Liver (tissue), 8 donors: ENCODE measurements at regions not wholly inside any gene's neighbourhood (a gene's known extent, or its start where the extent isn't known, plus 50 kb on each side); places are given as distances from the start of the nearest gene placed in this dataset.

Experiments used
- DNase-seq: peaks from one replicate; pipeline ENCODE4 v3.0.0-alpha.2; 2017; ENCODE audit warnings: low spot score
- H3K27ac ChIP-seq, 2 donors: one replicate each; pipeline ENCODE4 v1.7.0; 2013; ENCODE audit warnings: inconsistent platforms in 2 of 2, low read length in 2 of 2, control low read depth in 1 of 2, low read depth in 1 of 2, mild to moderate bottlenecking in 1 of 2
- H3K27me3 ChIP-seq, 4 donors: one replicate each; pipeline versions ENCODE4 v1.6.1 to v1.7.0; 2013; ENCODE audit warnings: low read length in 3 of 4, inconsistent platforms in 1 of 4, mild to moderate bottlenecking in 1 of 4, moderate library complexity in 1 of 4; ENCODE audit not compliant: control insufficient read depth in 4 of 4, insufficient read depth in 4 of 4
- H3K36me3 ChIP-seq, 4 donors: one replicate each; pipeline versions ENCODE4 v1.6.1 to v1.7.0; 2013; ENCODE audit warnings: low read length in 3 of 4, mild to moderate bottlenecking in 3 of 4, low read depth in 1 of 4, moderate library complexity in 1 of 4; ENCODE audit not compliant: control insufficient read depth in 4 of 4, insufficient read depth in 3 of 4
- H3K4me1 ChIP-seq, 4 donors: one replicate each; pipeline versions ENCODE4 v1.6.1 to v1.7.0; 2013; ENCODE audit warnings: low read length in 3 of 4, mild to moderate bottlenecking in 3 of 4, moderate library complexity in 1 of 4; ENCODE audit not compliant: control insufficient read depth in 4 of 4, insufficient read depth in 4 of 4
- H3K4me3 ChIP-seq, 3 donors: one replicate each; pipeline versions ENCODE4 v1.6.1 to v1.7.0; 2013; ENCODE audit warnings: low read length in 3 of 3, control low read depth in 1 of 3, low read depth in 1 of 3, mild to moderate bottlenecking in 1 of 3
- H3K9ac ChIP-seq, 2 donors: one replicate each; pipeline ENCODE4 v1.7.0; 2013; ENCODE audit warnings: low read length in 2 of 2, mild to moderate bottlenecking in 2 of 2, moderate library complexity in 2 of 2, control low read depth in 1 of 2, low read depth in 1 of 2
- H3K9me3 ChIP-seq, 4 donors: one replicate each; pipeline versions ENCODE4 v1.6.1 to v1.7.0; 2013; ENCODE audit warnings: low read length in 3 of 4; ENCODE audit not compliant: control insufficient read depth in 4 of 4
- ATF3 ChIP-seq: IDR thresholded peaks from 2 replicates; pipeline ENCODE4 v1.6.1; 2016; ENCODE audit warnings: antibody characterized with exemption
- EGR1 ChIP-seq, 2 donors: IDR thresholded peaks; 2 replicates each; pipeline ENCODE4 v1.6.1; 2016 to 2018; ENCODE audit warnings: antibody characterized with exemption in 2 of 2, low read depth in 2 of 2
- FOXA1 ChIP-seq: IDR thresholded peaks from 2 replicates; pipeline ENCODE4 v1.6.1; 2016; ENCODE audit warnings: antibody characterized with exemption
- FOXA2 ChIP-seq: IDR thresholded peaks from 2 replicates; pipeline ENCODE4 v1.6.1; 2016; ENCODE audit warnings: antibody characterized with exemption
- GABPA ChIP-seq, 2 donors: IDR thresholded peaks in 1 of 2; conservative IDR thresholded peaks in 1 of 2; 2 replicates each; pipeline ENCODE4 v1.6.1; 2016; ENCODE audit warnings: antibody characterized with exemption in 2 of 2, mild to moderate bottlenecking in 1 of 2, moderate library complexity in 1 of 2
- HNF4A ChIP-seq, 2 donors: conservative IDR thresholded peaks; 2 replicates each; pipeline ENCODE4 v1.6.1; 2016; ENCODE audit warnings: antibody characterized with exemption in 2 of 2, mild to moderate bottlenecking in 2 of 2
- HNF4G ChIP-seq: IDR thresholded peaks from 2 replicates; pipeline ENCODE4 v1.6.1; 2016; ENCODE audit warnings: antibody characterized with exemption
- JUND ChIP-seq, 2 donors: IDR thresholded peaks; 2 replicates each; pipeline ENCODE4 v1.6.1; 2016; ENCODE audit warnings: antibody characterized with exemption in 2 of 2
- MAX ChIP-seq: IDR thresholded peaks from 2 replicates; pipeline ENCODE4 v1.6.1; 2016; ENCODE audit warnings: antibody characterized with exemption
- NR2F2 ChIP-seq: IDR thresholded peaks from 2 replicates; pipeline ENCODE4 v1.6.1; 2016; ENCODE audit warnings: antibody characterized with exemption
- RAD21 ChIP-seq, 2 donors: IDR thresholded peaks; 2 replicates each; pipeline ENCODE4 v1.6.1; 2016; ENCODE audit warnings: antibody characterized with exemption in 2 of 2, mild to moderate bottlenecking in 2 of 2
- REST ChIP-seq: IDR thresholded peaks from 2 replicates; pipeline ENCODE4 v1.6.1; 2016; ENCODE audit warnings: antibody characterized with exemption, mild to moderate bottlenecking
- RXRA ChIP-seq, 2 donors: IDR thresholded peaks; 2 replicates each; pipeline ENCODE4 v1.6.1; 2017 to 2018; ENCODE audit warnings: antibody characterized with exemption in 2 of 2, mild to moderate bottlenecking in 1 of 2
- SP1 ChIP-seq: IDR thresholded peaks from 2 replicates; pipeline ENCODE4 v1.6.1; 2018; ENCODE audit warnings: antibody characterized with exemption, mild to moderate bottlenecking
- TAF1 ChIP-seq: conservative IDR thresholded peaks from 2 replicates; pipeline ENCODE4 v1.6.1; 2016; ENCODE audit warnings: antibody characterized with exemption, mild to moderate bottlenecking
- YY1 ChIP-seq: IDR thresholded peaks from 2 replicates; pipeline ENCODE4 v1.6.1; 2016; ENCODE audit warnings: antibody characterized with exemption, mild to moderate bottlenecking
- WGBS: extraction: QIAGEN DNeasy Blood & Tissue Kit; methylation state at CpG from one replicate; pipeline ENCODE4 v1.1.7; 2013; 5-methylcytosine and 5-hydroxymethylcytosine counted together
- TF ChIP-seq, protein P1 (sequence below): fragments of 150-350 bp; IDR thresholded peaks from 2 replicates; pipeline ENCODE4 v1.5.1; 2017; ENCODE audit warnings: improper control_type of control experiment, low read depth, low read length; ENCODE audit not compliant: missing input control
- TF ChIP-seq, protein P2 (sequence below): IDR thresholded peaks from 2 replicates; pipeline ENCODE4 v1.6.1; 2016; ENCODE audit warnings: antibody characterized with exemption
- donor health status: healthy.
- donor health status: healthy.
- donor health status: healthy.
- donor health status: healthy.
- donor health status: healthy.

DNA sequence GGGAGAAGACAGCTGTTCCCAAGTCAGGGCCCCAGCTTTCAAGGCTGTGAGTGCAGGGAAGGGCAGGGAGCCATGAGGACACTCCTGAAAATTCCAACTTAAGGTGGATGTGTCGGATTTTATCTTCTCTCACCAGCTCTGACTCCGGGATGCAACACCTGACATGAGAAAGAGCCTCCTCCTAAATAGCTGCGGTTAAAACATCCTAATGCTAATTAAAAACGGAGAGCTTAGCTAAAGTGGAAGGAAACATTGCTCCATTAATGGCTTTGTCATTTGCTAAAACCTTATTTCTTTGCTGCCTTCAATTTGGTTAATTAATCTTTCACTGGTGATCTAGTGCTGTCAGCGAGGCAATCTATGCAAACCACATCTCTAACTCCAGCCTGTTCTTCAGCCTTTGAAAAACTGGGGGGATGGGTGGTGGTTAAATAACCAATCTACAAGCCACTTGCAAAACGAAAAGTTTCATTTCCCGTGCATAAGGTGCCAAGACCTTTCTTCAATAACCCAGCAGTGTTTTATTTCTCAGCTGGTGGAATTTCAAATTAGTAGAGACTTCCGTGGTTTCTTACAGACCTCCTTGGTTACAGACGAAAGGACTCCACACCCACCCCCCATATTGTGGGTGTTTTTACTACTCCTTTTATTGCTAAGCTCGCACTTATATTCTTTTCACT is 379.6 kb downstream of the MLLT3 start:
- H3K9me3 ChIP-seq = no peaks in the 10 kb centered on the region
- 40% methylated on average over 10 of the region's 10 CpGs for WGBS
- TF ChIP-seq RXRA (IDR thresholded peaks at IDR 0.05) (no peak), SP1 (no peak), NR2F2 (no peak), RAD21 (IDR thresholded peaks at IDR 0.05) (no peak), ATF3 (no peak), FOXA1 (no peak), EGR1 (IDR thresholded peaks at IDR 0.05; ENCODE audit: low read depth in 2 of 2) (no peak), TAF1 (no peak), YY1 (no peak), MAX (no peak), REST (no peak), JUND (IDR thresholded peaks at IDR 0.05) (no peak), GABPA (IDR thresholded peaks at IDR 0.05 in 1 of 2, conservative IDR thresholded peaks at IDR 0.05 in 1 of 2) (no peak), FOXA2 (no peak), HNF4G (no peak), HNF4A (conservative IDR thresholded peaks at IDR 0.05) (no peak)
- TF ChIP-seq, protein P1, sequence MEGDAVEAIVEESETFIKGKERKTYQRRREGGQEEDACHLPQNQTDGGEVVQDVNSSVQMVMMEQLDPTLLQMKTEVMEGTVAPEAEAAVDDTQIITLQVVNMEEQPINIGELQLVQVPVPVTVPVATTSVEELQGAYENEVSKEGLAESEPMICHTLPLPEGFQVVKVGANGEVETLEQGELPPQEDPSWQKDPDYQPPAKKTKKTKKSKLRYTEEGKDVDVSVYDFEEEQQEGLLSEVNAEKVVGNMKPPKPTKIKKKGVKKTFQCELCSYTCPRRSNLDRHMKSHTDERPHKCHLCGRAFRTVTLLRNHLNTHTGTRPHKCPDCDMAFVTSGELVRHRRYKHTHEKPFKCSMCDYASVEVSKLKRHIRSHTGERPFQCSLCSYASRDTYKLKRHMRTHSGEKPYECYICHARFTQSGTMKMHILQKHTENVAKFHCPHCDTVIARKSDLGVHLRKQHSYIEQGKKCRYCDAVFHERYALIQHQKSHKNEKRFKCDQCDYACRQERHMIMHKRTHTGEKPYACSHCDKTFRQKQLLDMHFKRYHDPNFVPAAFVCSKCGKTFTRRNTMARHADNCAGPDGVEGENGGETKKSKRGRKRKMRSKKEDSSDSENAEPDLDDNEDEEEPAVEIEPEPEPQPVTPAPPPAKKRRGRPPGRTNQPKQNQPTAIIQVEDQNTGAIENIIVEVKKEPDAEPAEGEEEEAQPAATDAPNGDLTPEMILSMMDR = no peak
- TF ChIP-seq, protein P2, sequence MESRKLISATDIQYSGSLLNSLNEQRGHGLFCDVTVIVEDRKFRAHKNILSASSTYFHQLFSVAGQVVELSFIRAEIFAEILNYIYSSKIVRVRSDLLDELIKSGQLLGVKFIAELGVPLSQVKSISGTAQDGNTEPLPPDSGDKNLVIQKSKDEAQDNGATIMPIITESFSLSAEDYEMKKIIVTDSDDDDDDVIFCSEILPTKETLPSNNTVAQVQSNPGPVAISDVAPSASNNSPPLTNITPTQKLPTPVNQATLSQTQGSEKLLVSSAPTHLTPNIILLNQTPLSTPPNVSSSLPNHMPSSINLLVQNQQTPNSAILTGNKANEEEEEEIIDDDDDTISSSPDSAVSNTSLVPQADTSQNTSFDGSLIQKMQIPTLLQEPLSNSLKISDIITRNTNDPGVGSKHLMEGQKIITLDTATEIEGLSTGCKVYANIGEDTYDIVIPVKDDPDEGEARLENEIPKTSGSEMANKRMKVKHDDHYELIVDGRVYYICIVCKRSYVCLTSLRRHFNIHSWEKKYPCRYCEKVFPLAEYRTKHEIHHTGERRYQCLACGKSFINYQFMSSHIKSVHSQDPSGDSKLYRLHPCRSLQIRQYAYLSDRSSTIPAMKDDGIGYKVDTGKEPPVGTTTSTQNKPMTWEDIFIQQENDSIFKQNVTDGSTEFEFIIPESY = no peak
- no peaks in the 10 kb centered on the region for H3K4me1 ChIP-seq
- DNase-seq = no peak
- no peak overlapping the region for H3K9ac ChIP-seq
- no peak overlapping the region for H3K27ac ChIP-seq
- peaks cover 0 to 2% (median 0%) of the 10 kb centered on the region in 4 donors for H3K27me3 ChIP-seq
- no peak overlapping the region for H3K4me3 ChIP-seq
- H3K36me3 ChIP-seq = no peaks in the 10 kb centered on the region
